ENCODE measurements at regions not wholly inside any gene's neighbourhood (a gene's known extent, or its start where the extent isn't known, plus 50 kb on each side); places are given as distances from the start of the nearest gene placed in this dataset.
"Not testable (repeated sequence)": the region's sequence is repeated elsewhere in the genome, so short reads cannot be mapped to it uniquely, and the experiment has no call there.

- TF ChIP-seq CTCF (IDR thresholded peaks at IDR 0.05); EP300 (IDR thresholded peaks at IDR 0.05); ZNF302 (CRISPR knock-in tag; IDR thresholded peaks at IDR 0.05); CHD4 (IDR thresholded peaks at IDR 0.05; ENCODE audit: borderline replicate concordance); POLR2A (IDR thresholded peaks at IDR 0.05; ENCODE audit: low read length); SMC3 (IDR thresholded peaks at IDR 0.05); MAX (IDR thresholded peaks at IDR 0.05); JUNB (IDR thresholded peaks at IDR 0.05); GATA3 (IDR thresholded peaks at IDR 0.05; ENCODE audit: borderline replicate concordance); MYC (IDR thresholded peaks at IDR 0.05; ENCODE audit: borderline replicate concordance, low read length); CBX2 (IDR thresholded peaks at IDR 0.05; ENCODE audit: borderline replicate concordance, low read depth); REST (IDR thresholded peaks at IDR 0.05); POLR2AphosphoS2 (conservative IDR thresholded peaks at IDR 0.05; ENCODE audit: low read length): not testable (repeated sequence)
These were observed 194.3 kb upstream of the PZP start for GRCh38 chr12:9402432-9403040.

Data from A549 (cell line).